ENCODE measurements at regions not wholly inside any gene's neighbourhood (a gene's known extent, or its start where the extent isn't known, plus 50 kb on each side); places are given as distances from the start of the nearest gene placed in this dataset.

DNA sequence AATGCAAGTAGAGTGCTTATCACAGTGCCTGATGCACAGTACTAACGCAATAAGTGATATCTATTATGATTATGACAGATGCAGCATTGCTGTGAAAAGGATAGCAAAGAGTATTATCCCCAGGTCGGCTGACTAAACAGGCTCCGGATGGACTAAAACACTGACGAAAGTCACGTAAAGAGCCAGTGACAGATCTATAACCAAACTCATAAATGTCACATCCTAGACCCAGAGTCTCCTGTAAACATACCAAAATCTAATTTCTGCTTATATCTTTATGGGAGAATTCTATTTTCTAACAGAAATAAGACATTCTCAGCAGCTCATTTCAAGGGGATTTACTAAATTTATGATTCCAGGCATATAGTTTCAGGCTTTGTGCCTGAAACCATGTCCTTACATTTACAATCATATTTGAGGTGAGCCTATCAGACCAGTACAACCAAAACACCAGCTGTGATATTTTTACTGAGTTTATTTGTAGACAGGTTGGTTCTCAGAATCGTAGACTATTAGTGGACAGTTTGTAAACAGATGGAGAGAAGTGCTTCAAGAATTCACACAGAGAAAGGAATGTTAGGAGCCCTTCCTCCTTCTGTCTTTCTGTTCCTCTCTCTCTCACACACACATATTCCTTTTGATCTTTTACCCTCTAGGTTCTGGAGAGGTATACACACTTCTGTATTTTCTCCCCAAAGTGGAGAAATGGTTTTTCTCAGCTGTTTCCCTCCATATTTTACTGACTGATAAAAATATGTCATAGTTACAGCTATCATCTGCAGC, 52.4 kb upstream of the WDR26 start:
- no peak overlapping the region for H3K4me3 ChIP-seq (ENCODE audit: low read depth, poor library complexity, severe bottlenecking)
- WGBS, 2 donors = 75 to 81% methylated on average over 6 of the region's 6 CpGs
- no peak for DNase-seq (ENCODE audit: low spot score in 2 of 2)
- no peak for TF ChIP-seq POLR2A (IDR thresholded peaks at IDR 0.05)
- TF ChIP-seq, protein P1, sequence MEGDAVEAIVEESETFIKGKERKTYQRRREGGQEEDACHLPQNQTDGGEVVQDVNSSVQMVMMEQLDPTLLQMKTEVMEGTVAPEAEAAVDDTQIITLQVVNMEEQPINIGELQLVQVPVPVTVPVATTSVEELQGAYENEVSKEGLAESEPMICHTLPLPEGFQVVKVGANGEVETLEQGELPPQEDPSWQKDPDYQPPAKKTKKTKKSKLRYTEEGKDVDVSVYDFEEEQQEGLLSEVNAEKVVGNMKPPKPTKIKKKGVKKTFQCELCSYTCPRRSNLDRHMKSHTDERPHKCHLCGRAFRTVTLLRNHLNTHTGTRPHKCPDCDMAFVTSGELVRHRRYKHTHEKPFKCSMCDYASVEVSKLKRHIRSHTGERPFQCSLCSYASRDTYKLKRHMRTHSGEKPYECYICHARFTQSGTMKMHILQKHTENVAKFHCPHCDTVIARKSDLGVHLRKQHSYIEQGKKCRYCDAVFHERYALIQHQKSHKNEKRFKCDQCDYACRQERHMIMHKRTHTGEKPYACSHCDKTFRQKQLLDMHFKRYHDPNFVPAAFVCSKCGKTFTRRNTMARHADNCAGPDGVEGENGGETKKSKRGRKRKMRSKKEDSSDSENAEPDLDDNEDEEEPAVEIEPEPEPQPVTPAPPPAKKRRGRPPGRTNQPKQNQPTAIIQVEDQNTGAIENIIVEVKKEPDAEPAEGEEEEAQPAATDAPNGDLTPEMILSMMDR (IDR thresholded peaks at IDR 0.05) = no peak
- intact Hi-C loops (cut with DNase I; ENCODE audit: low total_unique reads) = no loop called here

GRCh38 chr1:224488806-224489499, 54.4 kb upstream of the WDR26 start:
- DNase-seq (ENCODE audit: low spot score in 2 of 2) = no peak
- intact Hi-C loops (cut with DNase I; ENCODE audit: low total_unique reads) = no loop called here
- no peak overlapping the region for H3K4me3 ChIP-seq (ENCODE audit: low read depth, poor library complexity, severe bottlenecking)
- WGBS, 2 donors = 91 to 99% methylated on average over 2 of the region's 2 CpGs
- no peak for TF ChIP-seq POLR2A (IDR thresholded peaks at IDR 0.05)
- TF ChIP-seq, protein P1 (IDR thresholded peaks at IDR 0.05) = no peak

GRCh38 chr1:224489534-224490365, 55.2 kb upstream of the WDR26 start:
- no peak for DNase-seq (ENCODE audit: low spot score in 2 of 2)
- 66 to 71% methylated on average over 5 of the region's 5 CpGs for WGBS, 2 donors
- TF ChIP-seq, protein P1 (IDR thresholded peaks at IDR 0.05) = no peak
- TF ChIP-seq POLR2A (IDR thresholded peaks at IDR 0.05) = no peak
- H3K4me3 ChIP-seq (ENCODE audit: low read depth, poor library complexity, severe bottlenecking) = no peak overlapping the region
- intact Hi-C loops (cut with DNase I; ENCODE audit: low total_unique reads) = no loop called here

- intact Hi-C loops (cut with DNase I; ENCODE audit: low total_unique reads) = no loop called here
- no peak for DNase-seq (ENCODE audit: low spot score in 2 of 2)
- TF ChIP-seq POLR2A (IDR thresholded peaks at IDR 0.05) = no peak
- TF ChIP-seq, protein P1 (IDR thresholded peaks at IDR 0.05) = no peak
- WGBS, 2 donors = 87 to 90% methylated on average over 7 of the region's 7 CpGs
- H3K4me3 ChIP-seq (ENCODE audit: low read depth, poor library complexity, severe bottlenecking) = no peak overlapping the region
Observed at GRCh38 chr1:224490549-224491537, 56.2 kb upstream of the WDR26 start.

GRCh38 chr1:224492015-224492414, 57.4 kb upstream of the WDR26 start:
- no peak for DNase-seq (ENCODE audit: low spot score in 2 of 2)
- 74 to 78% methylated on average over 1 of the region's 1 CpG for WGBS, 2 donors
- H3K4me3 ChIP-seq (ENCODE audit: low read depth, poor library complexity, severe bottlenecking) = no peak overlapping the region
- TF ChIP-seq, protein P1 (IDR thresholded peaks at IDR 0.05) = no peak
- no peak for TF ChIP-seq POLR2A (IDR thresholded peaks at IDR 0.05)
- intact Hi-C loops (cut with DNase I; ENCODE audit: low total_unique reads) = no loop called here
